GM12878 (cell line): ENCODE measurements at regions not wholly inside any gene's neighbourhood (a gene's known extent, or its start where the extent isn't known, plus 50 kb on each side); places are given as distances from the start of the nearest gene placed in this dataset.

Source experiments
- ATAC-seq: fragments of 200-7000 bp; cut with Tn5 transposase; 3 replicates; pipeline ENCODE4 v1.9.1; 2020; ENCODE audit warnings: mild to moderate bottlenecking, moderate library complexity
- BruUV-seq: library from RNA; stranded (reverse); fragments of 400-500 nt; replicated peaks from 2 replicates; lab custom pipeline; 2021; lab: Mats Ljungman, UMichigan
- CTCF ChIA-PET: fragments of 300-600 bp; sonication (Branson Sonifier 250); formaldehyde crosslinking; extraction: SDS; loops from one replicate; lab custom pipeline; 2021; ENCODE audit warnings: inconsistent platforms; lab: Yijun Ruan, JAX
- POLR2A ChIA-PET: fragments of 350-600 bp; formaldehyde crosslinking; extraction: SDS; loops from one replicate; lab custom pipeline; 2021; ENCODE audit warnings: inconsistent platforms; lab: Charles Lee
- RAD21 ChIA-PET: fragments of 300-600 bp; sonication (Branson Sonifier 250); formaldehyde crosslinking; loops from one replicate; lab custom pipeline; 2023; ENCODE audit warnings: antibody characterized with exemption; ENCODE audit not compliant: unreplicated experiment; lab: Charles Lee
- SMC1A ChIA-PET: fragments of 300-600 bp; sonication (Branson Sonifier 250); formaldehyde crosslinking; loops from one replicate; lab custom pipeline; 2023; ENCODE audit not compliant: unreplicated experiment, uncharacterized antibody; lab: Charles Lee
- DNase-seq: peaks from one replicate; pipeline ENCODE4 v3.0.0-alpha.2; 2011; ENCODE audit warnings: low read depth, low spot score
- FAIRE-seq: peaks from 3 replicates; lab custom pipeline; 2011; peaks lifted over from hg19 to GRCh38; lab: Jason Lieb, UNC
- H2AFZ ChIP-seq: 2 replicates; pipeline ENCODE4 v1.6.0; 2011; ENCODE audit warnings: low read depth, low read length, control low read depth; ENCODE audit not compliant: control insufficient read depth
- H3K27ac ChIP-seq: 2 replicates; pipeline ENCODE4 v1.5.1; 2011; ENCODE audit warnings: control low read depth; ENCODE audit not compliant: control insufficient read depth, insufficient read depth
- H3K27me3 ChIP-seq, 2 experiments: replicated peaks in 1 of 2; 2 replicates each; pipeline versions ENCODE4 v1.6.0 to v1.6.1; 2011; ENCODE audit warnings: low read length in 1 of 2; ENCODE audit not compliant: control insufficient read depth in 2 of 2, insufficient read depth in 2 of 2
- H3K36me3 ChIP-seq, 2 experiments: 2 replicates each; pipeline ENCODE4 v1.5.1; 2011; ENCODE audit warnings: low read length in 1 of 2; ENCODE audit not compliant: control insufficient read depth in 2 of 2, insufficient read depth in 2 of 2
- H3K4me1 ChIP-seq: 2 replicates; pipeline ENCODE4 v1.6.1; 2011; ENCODE audit warnings: mild to moderate bottlenecking, low read length, moderate library complexity, mixed read lengths; ENCODE audit not compliant: control insufficient read depth, insufficient read depth
- H3K4me2 ChIP-seq: 2 replicates; pipeline ENCODE4 v1.6.0; 2011; ENCODE audit warnings: control low read depth; ENCODE audit not compliant: control insufficient read depth, insufficient read depth
- H3K4me3 ChIP-seq: fragments of 200-600 bp; sonication (generic); 2 replicates; pipeline ENCODE4 v1.5.1; 2016
- H3K79me2 ChIP-seq: 2 replicates; pipeline ENCODE4 v1.6.0; 2011; ENCODE audit warnings: low read length; ENCODE audit not compliant: control insufficient read depth, insufficient read depth
- H3K9ac ChIP-seq: 2 replicates; pipeline ENCODE4 v1.8.0; 2011; ENCODE audit warnings: low read length, control low read depth, mixed read lengths; ENCODE audit not compliant: control insufficient read depth, insufficient read depth
- H3K9me3 ChIP-seq: replicated peaks from 3 replicates; pipeline ENCODE4 v1.5.1; 2011; ENCODE audit warnings: mild to moderate bottlenecking, low read length; ENCODE audit not compliant: control insufficient read depth, insufficient read depth
- H4K20me1 ChIP-seq: 2 replicates; pipeline ENCODE4 v1.6.0; 2011; ENCODE audit not compliant: control insufficient read depth, insufficient read depth
- ASH2L ChIP-seq: fragments of 300-600, 200-600 bp; sonication (generic); IDR thresholded peaks from 2 replicates; pipeline ENCODE4 v1.6.1; 2017; ENCODE audit warnings: low read depth, mild to moderate bottlenecking, borderline replicate concordance
- BRCA1 ChIP-seq: IDR thresholded peaks from 2 replicates; pipeline ENCODE4 v1.6.1; 2011; ENCODE audit warnings: low read depth, low read length, improper control_type of control experiment
- GATAD2B ChIP-seq: fragments of 450-650 bp; conservative IDR thresholded peaks from 2 replicates; pipeline ENCODE4 v1.6.1; 2017; ENCODE audit warnings: low read depth, mild to moderate bottlenecking, moderate library complexity
- KAT2A ChIP-seq: conservative IDR thresholded peaks from 2 replicates; pipeline ENCODE4 v1.6.1; 2011; ENCODE audit warnings: low read depth, low read length; ENCODE audit not compliant: control insufficient read depth
- WGBS: methylation state at CpG from one replicate; pipeline ENCODE4 v1.1.6; 2016; ENCODE audit warnings: low lambda C conversion rate; ENCODE audit not compliant: insufficient replicate concordance, insufficient coverage; ENCODE audit errors: missing lambda C conversion rate; 5-methylcytosine and 5-hydroxymethylcytosine counted together
- in situ Hi-C: fragments of 300-500 bp; cut with MboI; formaldehyde crosslinking; loops from 9 replicates; pipeline ENCODE4 v1.14.3; 2018; ENCODE audit warnings: mixed read lengths
- intact Hi-C: fragments of 100-400 bp; cut with micrococcal nuclease; formaldehyde crosslinking; loops from one replicate; pipeline ENCODE4 v1.14.2; 2022; ENCODE audit not compliant: unreplicated experiment
- TF ChIP-seq, protein P1 (sequence below): fragments of 450-650 bp; IDR thresholded peaks from 2 replicates; pipeline ENCODE4 v1.6.1; 2018; ENCODE audit warnings: mild to moderate bottlenecking, low read depth, moderate library complexity; ENCODE audit not compliant: partially characterized antibody

DNA sequence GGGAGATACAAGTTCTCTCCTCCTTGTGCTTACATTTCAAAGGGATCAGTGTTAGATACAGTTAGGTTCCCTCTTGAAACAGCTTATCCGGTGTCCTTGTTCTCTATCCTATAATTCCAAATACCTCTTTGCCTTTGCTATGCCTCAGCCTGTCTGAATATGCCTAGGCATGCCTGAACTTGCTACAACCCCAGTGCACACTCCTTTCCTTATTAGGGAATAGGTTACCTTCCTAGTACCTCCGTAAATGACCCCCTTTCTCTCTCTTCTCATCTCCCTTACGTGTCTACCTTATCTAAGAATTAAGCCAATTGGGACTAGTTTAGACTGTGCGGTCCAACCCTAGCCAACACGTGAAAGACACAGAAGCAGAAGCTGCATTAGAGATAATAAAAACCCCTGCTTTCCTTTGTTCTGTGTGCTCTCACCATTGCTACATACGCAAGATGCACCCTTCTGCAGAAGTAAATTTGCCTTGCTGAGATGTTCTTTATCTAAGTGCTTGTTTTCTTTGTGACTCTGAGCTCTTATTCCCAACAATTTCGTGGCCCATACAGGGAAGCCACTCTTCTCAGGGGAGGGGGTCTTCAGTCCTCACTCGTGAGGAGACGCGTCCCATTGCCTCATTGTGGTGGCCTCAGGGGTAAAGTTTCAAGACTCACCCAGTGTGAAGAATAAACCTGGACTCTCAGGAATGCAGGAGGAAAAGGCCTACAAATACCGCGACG is 802.1 kb downstream of the PLA2G4A start:
- in situ Hi-C loops (no loop called here), intact Hi-C loops (no loop called here)
- SMC1A ChIA-PET: no interaction called here
- TF ChIP-seq, protein P1, sequence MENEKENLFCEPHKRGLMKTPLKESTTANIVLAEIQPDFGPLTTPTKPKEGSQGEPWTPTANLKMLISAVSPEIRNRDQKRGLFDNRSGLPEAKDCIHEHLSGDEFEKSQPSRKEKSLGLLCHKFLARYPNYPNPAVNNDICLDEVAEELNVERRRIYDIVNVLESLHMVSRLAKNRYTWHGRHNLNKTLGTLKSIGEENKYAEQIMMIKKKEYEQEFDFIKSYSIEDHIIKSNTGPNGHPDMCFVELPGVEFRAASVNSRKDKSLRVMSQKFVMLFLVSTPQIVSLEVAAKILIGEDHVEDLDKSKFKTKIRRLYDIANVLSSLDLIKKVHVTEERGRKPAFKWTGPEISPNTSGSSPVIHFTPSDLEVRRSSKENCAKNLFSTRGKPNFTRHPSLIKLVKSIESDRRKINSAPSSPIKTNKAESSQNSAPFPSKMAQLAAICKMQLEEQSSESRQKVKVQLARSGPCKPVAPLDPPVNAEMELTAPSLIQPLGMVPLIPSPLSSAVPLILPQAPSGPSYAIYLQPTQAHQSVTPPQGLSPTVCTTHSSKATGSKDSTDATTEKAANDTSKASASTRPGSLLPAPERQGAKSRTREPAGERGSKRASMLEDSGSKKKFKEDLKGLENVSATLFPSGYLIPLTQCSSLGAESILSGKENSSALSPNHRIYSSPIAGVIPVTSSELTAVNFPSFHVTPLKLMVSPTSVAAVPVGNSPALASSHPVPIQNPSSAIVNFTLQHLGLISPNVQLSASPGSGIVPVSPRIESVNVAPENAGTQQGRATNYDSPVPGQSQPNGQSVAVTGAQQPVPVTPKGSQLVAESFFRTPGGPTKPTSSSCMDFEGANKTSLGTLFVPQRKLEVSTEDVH: no peak
- TF ChIP-seq KAT2A: no peak
- TF ChIP-seq ASH2L: no peak
- TF ChIP-seq GATAD2B: no peak
- no peak for TF ChIP-seq BRCA1
- Histone ChIP-seq H3K9ac (no peak overlapping the region), H3K4me1 (no peaks in the 10 kb centered on the region), H2AFZ (no peak overlapping the region), H4K20me1 (no peaks in the 10 kb centered on the region), H3K27me3 (no peaks in the 10 kb centered on the region), H3K9me3 (no peaks in the 10 kb centered on the region; the same call in 2 of the 3 replicates), H3K27ac (no peak overlapping the region), H3K79me2 (no peaks in the 10 kb centered on the region), H3K36me3 (no peaks in the 10 kb centered on the region), H3K4me3 (no peak overlapping the region), H3K4me2 (no peak overlapping the region)
- POLR2A ChIA-PET: no interaction called here
- WGBS: 61% methylated on average over 13 of the region's 13 CpGs
- no peak for FAIRE-seq
- CTCF ChIA-PET: no interaction called here
- no peak for ATAC-seq
- RAD21 ChIA-PET: no interaction called here
- no peak for DNase-seq
- BruUV-seq: no TSS peak
